ENCODE measurements at regions not wholly inside any gene's neighbourhood (a gene's known extent, or its start where the extent isn't known, plus 50 kb on each side); places are given as distances from the start of the nearest gene placed in this dataset.

GRCh38 chr13:112250788-112251445 is 125.2 kb upstream of the SPACA7 start:
- ChIA-PET POLR2A (no interaction called here), CTCF (no interaction called here)
- no peak overlapping the region for H3K9ac ChIP-seq (replicated peaks; ENCODE audit: extremely low read depth, insufficient read depth, low read length)
- H3K27ac ChIP-seq (ENCODE audit: insufficient read depth, low read depth, low read length), result no peak overlapping the region
- no peaks in the 10 kb centered on the region for H3K36me3 ChIP-seq (ENCODE audit: control insufficient read depth in 2 of 2, extremely low read depth in 1 of 2, insufficient read depth in 2 of 2, low read length in 2 of 2)
- no peak for TF ChIP-seq EZH2 (IDR thresholded peaks at IDR 0.05; ENCODE audit: borderline replicate concordance, low read depth, low read length, severe bottlenecking)
- no peak for TF ChIP-seq MAX (IDR thresholded peaks at IDR 0.05; ENCODE audit: insufficient read depth, insufficient read length)
- no peak for TF ChIP-seq GATA2 (IDR thresholded peaks at IDR 0.05; ENCODE audit: insufficient read depth, insufficient read length, low read depth, low read length)
- TF ChIP-seq, protein P1, sequence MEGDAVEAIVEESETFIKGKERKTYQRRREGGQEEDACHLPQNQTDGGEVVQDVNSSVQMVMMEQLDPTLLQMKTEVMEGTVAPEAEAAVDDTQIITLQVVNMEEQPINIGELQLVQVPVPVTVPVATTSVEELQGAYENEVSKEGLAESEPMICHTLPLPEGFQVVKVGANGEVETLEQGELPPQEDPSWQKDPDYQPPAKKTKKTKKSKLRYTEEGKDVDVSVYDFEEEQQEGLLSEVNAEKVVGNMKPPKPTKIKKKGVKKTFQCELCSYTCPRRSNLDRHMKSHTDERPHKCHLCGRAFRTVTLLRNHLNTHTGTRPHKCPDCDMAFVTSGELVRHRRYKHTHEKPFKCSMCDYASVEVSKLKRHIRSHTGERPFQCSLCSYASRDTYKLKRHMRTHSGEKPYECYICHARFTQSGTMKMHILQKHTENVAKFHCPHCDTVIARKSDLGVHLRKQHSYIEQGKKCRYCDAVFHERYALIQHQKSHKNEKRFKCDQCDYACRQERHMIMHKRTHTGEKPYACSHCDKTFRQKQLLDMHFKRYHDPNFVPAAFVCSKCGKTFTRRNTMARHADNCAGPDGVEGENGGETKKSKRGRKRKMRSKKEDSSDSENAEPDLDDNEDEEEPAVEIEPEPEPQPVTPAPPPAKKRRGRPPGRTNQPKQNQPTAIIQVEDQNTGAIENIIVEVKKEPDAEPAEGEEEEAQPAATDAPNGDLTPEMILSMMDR (IDR thresholded peaks at IDR 0.05; ENCODE audit: extremely low read depth in 1 of 2, insufficient read depth in 1 of 2, low read depth in 1 of 2, low read length in 2 of 2), result no peak
- TF ChIP-seq MYC (IDR thresholded peaks at IDR 0.05; ENCODE audit: low read depth, low read length), result no peak
- no peak for TF ChIP-seq POLR2A (IDR thresholded peaks at IDR 0.05; ENCODE audit: low read depth, low read length)
- TF ChIP-seq POLR2AphosphoS5 (IDR thresholded peaks at IDR 0.05; ENCODE audit: insufficient read depth, low read depth, low read length), result no peak
- TF ChIP-seq JUN (IDR thresholded peaks at IDR 0.05; ENCODE audit: borderline replicate concordance, insufficient read depth, insufficient read length, low read depth), result no peak
- no peak for TF ChIP-seq FOS (IDR thresholded peaks at IDR 0.05; ENCODE audit: borderline replicate concordance, insufficient read depth, low read length)
- H3K9me1 ChIP-seq (replicated peaks; ENCODE audit: control insufficient read depth, extremely low read depth, insufficient read depth, low read length), result no peaks in the 10 kb centered on the region
- FAIRE-seq (no peak), DNase-seq (ENCODE audit: low read depth, low spot score) (no peak)
- H3K4me2 ChIP-seq (ENCODE audit: insufficient read depth, low read length), result no peak overlapping the region
- H3K79me2 ChIP-seq (ENCODE audit: control insufficient read depth, insufficient read depth, low read length), result no peaks in the 10 kb centered on the region
- no peak overlapping the region for H3K4me3 ChIP-seq (replicated peaks in 1 of 3; ENCODE audit: insufficient read depth in 1 of 3, low read depth in 1 of 3, low read length in 3 of 3)
- no peaks in the 10 kb centered on the region for H3K9me3 ChIP-seq (replicated peaks; ENCODE audit: control insufficient read depth, insufficient read depth, low read length)
- H3K27me3 ChIP-seq (ENCODE audit: control insufficient read depth in 2 of 2, insufficient read depth in 2 of 2, low read length in 2 of 2), result no peaks in the 10 kb centered on the region
- no peak overlapping the region for H2AFZ ChIP-seq (ENCODE audit: low read depth, low read length)
- intact Hi-C loops (cut with micrococcal nuclease) (no loop called here), dilution Hi-C loops (cut with MboI; ENCODE audit: extremely low pct_ligation_motif_present, low sequenced_read_pairs) (no loop called here)
- no peaks in the 10 kb centered on the region for H4K20me1 ChIP-seq (replicated peaks; ENCODE audit: control insufficient read depth, extremely low read depth, insufficient read depth, low read length)
- no peaks in the 10 kb centered on the region for H3K4me1 ChIP-seq (ENCODE audit: control insufficient read depth, extremely low read depth, insufficient read depth, low read length)
- BruUV-seq (replicated peaks), result no TSS peak
